H9 (cell line): ENCODE measurements at regions not wholly inside any gene's neighbourhood (a gene's known extent, or its start where the extent isn't known, plus 50 kb on each side); places are given as distances from the start of the nearest gene placed in this dataset.
A peak's percentile ranks its signal among the peaks of the same experiment; 100 is the strongest.

ENCODE experiments used
- DNase-seq: peaks from one replicate; pipeline ENCODE4 v3.0.0-alpha.2; 2017
- H2AFZ ChIP-seq: one replicate; pipeline ENCODE4 v1.6.1; 2013; ENCODE audit warnings: mild to moderate bottlenecking, low read length, control low read depth, moderate library complexity
- H2AK5ac ChIP-seq: 2 replicates; pipeline ENCODE4 v1.6.1; 2013; ENCODE audit warnings: low read length, control low read depth, mixed read lengths; ENCODE audit not compliant: insufficient read length
- H2BK120ac ChIP-seq: one replicate; pipeline ENCODE4 v1.6.1; 2013; ENCODE audit warnings: low read depth, mild to moderate bottlenecking, low read length, control low read depth, inconsistent platforms; ENCODE audit not compliant: poor library complexity, severe bottlenecking
- H2BK12ac ChIP-seq: 2 replicates; pipeline ENCODE4 v1.6.1; 2013; ENCODE audit warnings: low read length, control low read depth, mixed read lengths, low read depth; ENCODE audit not compliant: insufficient read length
- H2BK15ac ChIP-seq: 2 replicates; pipeline ENCODE4 v1.6.1; 2013; ENCODE audit warnings: low read depth, low read length, control low read depth
- H2BK20ac ChIP-seq: one replicate; pipeline ENCODE4 v1.6.1; 2013; ENCODE audit warnings: low read depth, mild to moderate bottlenecking, low read length, control low read depth, inconsistent platforms; ENCODE audit not compliant: poor library complexity, severe bottlenecking
- H2BK5ac ChIP-seq: 2 replicates; pipeline ENCODE4 v1.6.1; 2013; ENCODE audit warnings: low read length, control low read depth, mixed read lengths; ENCODE audit not compliant: insufficient read length
- H3K14ac ChIP-seq: 2 replicates; pipeline ENCODE4 v1.6.1; 2013; ENCODE audit warnings: low read length, control low read depth; ENCODE audit not compliant: insufficient read depth
- H3K18ac ChIP-seq: 2 replicates; pipeline ENCODE4 v1.6.1; 2013; ENCODE audit warnings: low read depth, mild to moderate bottlenecking, mixed read lengths, low read length, control low read depth; ENCODE audit not compliant: insufficient read length
- H3K23ac ChIP-seq: 2 replicates; pipeline ENCODE4 v1.6.1; 2013; ENCODE audit warnings: low read length, control low read depth, mixed read lengths, low read depth; ENCODE audit not compliant: insufficient read length
- H3K23me2 ChIP-seq: 2 replicates; pipeline ENCODE4 v1.6.1; 2013; ENCODE audit warnings: low read depth, mild to moderate bottlenecking, mixed read lengths, low read length, control low read depth; ENCODE audit not compliant: insufficient read length, poor library complexity, severe bottlenecking
- H3K27ac ChIP-seq: 2 replicates; pipeline ENCODE4 v1.5.1; 2013; ENCODE audit warnings: low read length, control low read depth, mixed read lengths, low read depth; ENCODE audit not compliant: insufficient read length
- H3K27me3 ChIP-seq: 2 replicates; pipeline ENCODE4 v1.6.1; 2013; ENCODE audit warnings: low read length, control low read depth, inconsistent platforms; ENCODE audit not compliant: insufficient read depth
- H3K4ac ChIP-seq: 2 replicates; pipeline ENCODE4 v1.6.1; 2013; ENCODE audit warnings: low read depth, mild to moderate bottlenecking, control low read depth, inconsistent platforms, low read length, moderate library complexity
- H3K4me1 ChIP-seq: 2 replicates; pipeline ENCODE4 v1.6.1; 2013; ENCODE audit warnings: low read length, control low read depth, inconsistent platforms; ENCODE audit not compliant: insufficient read depth
- H3K4me2 ChIP-seq: 2 replicates; pipeline ENCODE4 v1.6.1; 2013; ENCODE audit warnings: low read length, control low read depth, mixed read lengths; ENCODE audit not compliant: insufficient read length, insufficient read depth
- H3K56ac ChIP-seq: 2 replicates; pipeline ENCODE4 v1.6.1; 2013; ENCODE audit warnings: low read depth, mild to moderate bottlenecking, mixed read lengths, low read length, control low read depth; ENCODE audit not compliant: insufficient read length
- H3K79me1 ChIP-seq: 2 replicates; pipeline ENCODE4 v1.6.1; 2013; ENCODE audit warnings: low read depth, mild to moderate bottlenecking, moderate library complexity, low read length, control low read depth, inconsistent platforms; ENCODE audit not compliant: insufficient read depth, poor library complexity, severe bottlenecking
- H3K79me2 ChIP-seq: 2 replicates; pipeline ENCODE4 v1.6.1; 2013; ENCODE audit warnings: low read length, control low read depth, inconsistent platforms; ENCODE audit not compliant: insufficient read depth
- H3K9ac ChIP-seq: 2 replicates; pipeline ENCODE4 v1.6.1; 2013; ENCODE audit warnings: low read length, control low read depth, mixed read lengths; ENCODE audit not compliant: insufficient read length; ENCODE audit errors: extremely low read depth
- H3K9me3 ChIP-seq: one replicate; pipeline ENCODE4 v1.6.1; 2013; ENCODE audit warnings: low read depth, low read length, inconsistent platforms; ENCODE audit not compliant: control insufficient read depth
- H3T11ph ChIP-seq: one replicate; pipeline ENCODE4 v1.6.1; 2013; ENCODE audit warnings: mild to moderate bottlenecking, low read length, control low read depth, inconsistent platforms
- H4K20me1 ChIP-seq: one replicate; pipeline ENCODE4 v1.6.1; 2013; ENCODE audit not compliant: control insufficient read depth, insufficient read length, insufficient read depth
- H4K5ac ChIP-seq: 2 replicates; pipeline ENCODE4 v1.6.1; 2013; ENCODE audit warnings: low read depth, mild to moderate bottlenecking, mixed read lengths, low read length, control low read depth; ENCODE audit not compliant: insufficient read length
- H4K8ac ChIP-seq: replicated peaks from 2 replicates; pipeline ENCODE4 v1.6.1; 2013; ENCODE audit warnings: low read length, control low read depth, mixed read lengths, low read depth; ENCODE audit not compliant: insufficient read length
- H4K91ac ChIP-seq: 2 replicates; pipeline ENCODE4 v1.6.1; 2013; ENCODE audit warnings: low read depth, mild to moderate bottlenecking, moderate library complexity, mixed read lengths, low read length, control low read depth; ENCODE audit not compliant: insufficient read length
- H3K27ac Mint-ChIP-seq, 3 experiments: 2 replicates in 2 of 3; 3 replicates in 1 of 3; pipeline ENCODE4 v1.8.0; 2020 to 2021; ENCODE audit warnings: mixed read lengths in 3 of 3, mild to moderate bottlenecking in 1 of 3, moderate library complexity in 1 of 3
- H3K27me3 Mint-ChIP-seq: 2 replicates; pipeline ENCODE4 v1.8.0; 2021; ENCODE audit warnings: low read depth, mild to moderate bottlenecking, moderate library complexity, mixed read lengths
- H3K36me3 Mint-ChIP-seq, 3 experiments: 2 replicates in 2 of 3; 3 replicates in 1 of 3; pipeline ENCODE4 v1.8.0; 2020 to 2021; ENCODE audit warnings: low read depth in 3 of 3, mixed read lengths in 3 of 3; ENCODE audit not compliant: insufficient read depth in 1 of 3
- H3K4me1 Mint-ChIP-seq, 2 experiments: 2 replicates each; pipeline ENCODE4 v1.8.0; 2020; ENCODE audit warnings: mixed read lengths in 2 of 2
- H3K4me3 Mint-ChIP-seq, 2 experiments: 2 replicates in 1 of 2; 3 replicates in 1 of 2; pipeline ENCODE4 v1.8.0; 2020 to 2021; ENCODE audit warnings: mild to moderate bottlenecking in 2 of 2, mixed read lengths in 2 of 2, moderate library complexity in 1 of 2
- H3K9me3 Mint-ChIP-seq, 2 experiments: 2 replicates in 1 of 2; 3 replicates in 1 of 2; pipeline ENCODE4 v1.8.0; 2020; ENCODE audit warnings: mild to moderate bottlenecking in 2 of 2, mixed read lengths in 2 of 2, moderate library complexity in 1 of 2
- CTCF ChIP-seq: fragments of 200-600 bp; sonication (generic); conservative IDR thresholded peaks from 3 replicates; pipeline ENCODE4 v1.8.0; 2021; ENCODE audit warnings: antibody characterized with exemption, mild to moderate bottlenecking
- WGBS: extraction: QIAGEN DNeasy Blood & Tissue Kit; methylation state at CpG from one replicate; pipeline ENCODE4 v1.1.7; 2013; ENCODE audit warnings: missing lambda C conversion rate, low lambda C conversion rate, mixed read lengths; ENCODE audit not compliant: insufficient read length; ENCODE audit errors: extremely low coverage; 5-methylcytosine and 5-hydroxymethylcytosine counted together

- H2AK5ac ChIP-seq, result no peak overlapping the region
- no peak overlapping the region for H3T11ph ChIP-seq
- H3K79me1 ChIP-seq, result no peaks in the 10 kb centered on the region
- H2BK12ac ChIP-seq, result no peak overlapping the region
- H4K8ac ChIP-seq, result no peak overlapping the region
- H3K23ac ChIP-seq, result no peak overlapping the region
- no peak overlapping the region for H4K5ac ChIP-seq
- no peak for DNase-seq
- no peak overlapping the region for H3K4ac ChIP-seq
- no CpG with 5 or more reads among the region's 1 CpG for WGBS
- H2BK5ac ChIP-seq, result no peak overlapping the region
- H3K27ac Mint-ChIP-seq, result peak overlapping the region in 1 of 3 experiments; percentile 61; a peak in 1 of 7 replicates
- no peak overlapping the region for H3K18ac ChIP-seq
- H3K9me3 Mint-ChIP-seq, result no peaks in the 10 kb centered on the region
- H3K27me3 ChIP-seq, result no peaks in the 10 kb centered on the region
- no peaks in the 10 kb centered on the region for H3K9me3 ChIP-seq
- H3K9ac ChIP-seq, result no peak overlapping the region
- H3K4me3 Mint-ChIP-seq, result no peak overlapping the region
- H4K20me1 ChIP-seq, result no peaks in the 10 kb centered on the region
- H3K79me2 ChIP-seq, result no peaks in the 10 kb centered on the region
- no peak overlapping the region for H3K27ac ChIP-seq
- H2BK15ac ChIP-seq, result no peak overlapping the region
- peaks cover 22 to 30% of the 10 kb centered on the region in 2 experiments for H3K4me1 Mint-ChIP-seq
- no peak overlapping the region for H4K91ac ChIP-seq
- H3K4me1 ChIP-seq, result no peaks in the 10 kb centered on the region; the same call in 1 of the 2 replicates
- no peaks in the 10 kb centered on the region for H3K36me3 Mint-ChIP-seq
- no peak overlapping the region for H2BK120ac ChIP-seq
- no peaks in the 10 kb centered on the region for H3K27me3 Mint-ChIP-seq
- H3K4me2 ChIP-seq, result no peak overlapping the region
- H2BK20ac ChIP-seq, result no peak overlapping the region
- no peak overlapping the region for H2AFZ ChIP-seq
- no peak overlapping the region for H3K14ac ChIP-seq
- H3K56ac ChIP-seq, result no peak overlapping the region
- no peaks in the 10 kb centered on the region for H3K23me2 ChIP-seq
- no peak for TF ChIP-seq CTCF
Measured at GRCh38 chr12:58291106-58291505, 349.7 kb downstream of the ATP23 start.
